GM12878 (cell line): ENCODE measurements at regions not wholly inside any gene's neighbourhood (a gene's known extent, or its start where the extent isn't known, plus 50 kb on each side); places are given as distances from the start of the nearest gene placed in this dataset.

Experiments
- ATAC-seq: fragments of 200-7000 bp; cut with Tn5 transposase; 3 replicates; pipeline ENCODE4 v1.9.1; 2020; ENCODE audit warnings: mild to moderate bottlenecking, moderate library complexity
- BruUV-seq: library from RNA; stranded (reverse); fragments of 400-500 nt; replicated peaks from 2 replicates; lab custom pipeline; 2021; lab: Mats Ljungman, UMichigan
- CTCF ChIA-PET: fragments of 300-600 bp; sonication (Branson Sonifier 250); formaldehyde crosslinking; extraction: SDS; loops from one replicate; lab custom pipeline; 2021; ENCODE audit warnings: inconsistent platforms; lab: Yijun Ruan, JAX
- POLR2A ChIA-PET: fragments of 350-600 bp; formaldehyde crosslinking; extraction: SDS; loops from one replicate; lab custom pipeline; 2021; ENCODE audit warnings: inconsistent platforms; lab: Charles Lee
- RAD21 ChIA-PET: fragments of 300-600 bp; sonication (Branson Sonifier 250); formaldehyde crosslinking; loops from one replicate; lab custom pipeline; 2023; ENCODE audit warnings: antibody characterized with exemption; ENCODE audit not compliant: unreplicated experiment; lab: Charles Lee
- SMC1A ChIA-PET: fragments of 300-600 bp; sonication (Branson Sonifier 250); formaldehyde crosslinking; loops from one replicate; lab custom pipeline; 2023; ENCODE audit not compliant: unreplicated experiment, uncharacterized antibody; lab: Charles Lee
- DNase-seq: peaks from one replicate; pipeline ENCODE4 v3.0.0-alpha.2; 2011; ENCODE audit warnings: low read depth, low spot score
- FAIRE-seq: peaks from 3 replicates; lab custom pipeline; 2011; peaks lifted over from hg19 to GRCh38; lab: Jason Lieb, UNC
- H2AFZ ChIP-seq: 2 replicates; pipeline ENCODE4 v1.6.0; 2011; ENCODE audit warnings: low read depth, low read length, control low read depth; ENCODE audit not compliant: control insufficient read depth
- H3K27ac ChIP-seq: 2 replicates; pipeline ENCODE4 v1.5.1; 2011; ENCODE audit warnings: control low read depth; ENCODE audit not compliant: control insufficient read depth, insufficient read depth
- H3K27me3 ChIP-seq, 2 experiments: replicated peaks in 1 of 2; 2 replicates each; pipeline versions ENCODE4 v1.6.0 to v1.6.1; 2011; ENCODE audit warnings: low read length in 1 of 2; ENCODE audit not compliant: control insufficient read depth in 2 of 2, insufficient read depth in 2 of 2
- H3K36me3 ChIP-seq, 2 experiments: 2 replicates each; pipeline ENCODE4 v1.5.1; 2011; ENCODE audit warnings: low read length in 1 of 2; ENCODE audit not compliant: control insufficient read depth in 2 of 2, insufficient read depth in 2 of 2
- H3K4me1 ChIP-seq: 2 replicates; pipeline ENCODE4 v1.6.1; 2011; ENCODE audit warnings: mild to moderate bottlenecking, low read length, moderate library complexity, mixed read lengths; ENCODE audit not compliant: control insufficient read depth, insufficient read depth
- H3K4me2 ChIP-seq: 2 replicates; pipeline ENCODE4 v1.6.0; 2011; ENCODE audit warnings: control low read depth; ENCODE audit not compliant: control insufficient read depth, insufficient read depth
- H3K4me3 ChIP-seq: fragments of 200-600 bp; sonication (generic); 2 replicates; pipeline ENCODE4 v1.5.1; 2016
- H3K79me2 ChIP-seq: 2 replicates; pipeline ENCODE4 v1.6.0; 2011; ENCODE audit warnings: low read length; ENCODE audit not compliant: control insufficient read depth, insufficient read depth
- H3K9ac ChIP-seq: 2 replicates; pipeline ENCODE4 v1.8.0; 2011; ENCODE audit warnings: low read length, control low read depth, mixed read lengths; ENCODE audit not compliant: control insufficient read depth, insufficient read depth
- H3K9me3 ChIP-seq: replicated peaks from 3 replicates; pipeline ENCODE4 v1.5.1; 2011; ENCODE audit warnings: mild to moderate bottlenecking, low read length; ENCODE audit not compliant: control insufficient read depth, insufficient read depth
- H4K20me1 ChIP-seq: 2 replicates; pipeline ENCODE4 v1.6.0; 2011; ENCODE audit not compliant: control insufficient read depth, insufficient read depth
- ASH2L ChIP-seq: fragments of 300-600, 200-600 bp; sonication (generic); IDR thresholded peaks from 2 replicates; pipeline ENCODE4 v1.6.1; 2017; ENCODE audit warnings: low read depth, mild to moderate bottlenecking, borderline replicate concordance
- CTCF ChIP-seq, 3 experiments: IDR thresholded peaks in 2 of 3; conservative IDR thresholded peaks in 1 of 3; 2 replicates each; pipeline ENCODE4 v1.5.1; 2011; ENCODE audit warnings: low read depth in 3 of 3, low read length in 3 of 3, mild to moderate bottlenecking in 3 of 3, control low read depth in 2 of 3, moderate library complexity in 2 of 3, inconsistent platforms in 1 of 3, mixed read lengths in 1 of 3; ENCODE audit not compliant: control insufficient read depth in 2 of 3, insufficient read depth in 1 of 3; ENCODE audit errors: extremely low read depth in 1 of 3
- LARP7 ChIP-seq: fragments of 450-650 bp; IDR thresholded peaks from 2 replicates; pipeline ENCODE4 v1.6.1; 2017; ENCODE audit warnings: mild to moderate bottlenecking
- WGBS: methylation state at CpG from one replicate; pipeline ENCODE4 v1.1.6; 2016; ENCODE audit warnings: low lambda C conversion rate; ENCODE audit not compliant: insufficient replicate concordance, insufficient coverage; ENCODE audit errors: missing lambda C conversion rate; 5-methylcytosine and 5-hydroxymethylcytosine counted together
- in situ Hi-C: fragments of 300-500 bp; cut with MboI; formaldehyde crosslinking; loops from 9 replicates; pipeline ENCODE4 v1.14.3; 2018; ENCODE audit warnings: mixed read lengths
- intact Hi-C: fragments of 100-400 bp; cut with micrococcal nuclease; formaldehyde crosslinking; loops from one replicate; pipeline ENCODE4 v1.14.2; 2022; ENCODE audit not compliant: unreplicated experiment

GRCh38 chr17:77507111-77507885 lies 366.5 kb downstream of the SEC14L1 start:
- Histone ChIP-seq H3K4me2 (no peak overlapping the region), H3K27ac (no peak overlapping the region), H3K27me3 (no peaks in the 10 kb centered on the region), H3K79me2 (no peaks in the 10 kb centered on the region), H3K4me1 (no peaks in the 10 kb centered on the region), H3K4me3 (no peak overlapping the region), H4K20me1 (no peaks in the 10 kb centered on the region), H3K9me3 (no peaks in the 10 kb centered on the region; the same call in 1 of the 3 replicates), H2AFZ (no peak overlapping the region), H3K36me3 (no peaks in the 10 kb centered on the region; a peak in 1 of 4 replicates), H3K9ac (no peak overlapping the region)
- ChIA-PET POLR2A (no interaction called here), RAD21 (no interaction called here), CTCF (interaction anchor here (1.8 kb wide), 1 partner anchor 507 kb away, joined by 4 read pairs; no protein-coding TSS in a partner anchor), SMC1A (no interaction called here)
- WGBS, result 69% methylated on average over 19 of the region's 19 CpGs
- in situ Hi-C loops (no loop called here), intact Hi-C loops (no loop called here)
- no peak for FAIRE-seq
- BruUV-seq, result no TSS peak
- ATAC-seq, result no peak
- TF ChIP-seq LARP7, result no peak
- no peak for TF ChIP-seq ASH2L
- peak in 1 of 3 experiments; percentile 5; a peak in 1 of 6 replicates for TF ChIP-seq CTCF (IDR thresholded peaks at IDR 0.05 in 2 of 3, conservative IDR thresholded peaks at IDR 0.05 in 1 of 3; ENCODE audit: control insufficient read depth in 2 of 3, extremely low read depth in 1 of 3, insufficient read depth in 1 of 3, low read depth in 3 of 3, low read length in 3 of 3)
- DNase-seq, result no peak
